HG02571 (cell line): ENCODE measurements at regions not wholly inside any gene's neighbourhood (a gene's known extent, or its start where the extent isn't known, plus 50 kb on each side); places are given as distances from the start of the nearest gene placed in this dataset.
"Not testable (repeated sequence)": the region's sequence is repeated elsewhere in the genome, so short reads cannot be mapped to it uniquely, and the experiment has no call there.

Source experiments
- ATAC-seq: cut with Tn5 transposase; IDR thresholded peaks from one replicate; pipeline ENCODE4 v1.9.1; 2021; ENCODE audit warnings: mild to moderate bottlenecking, moderate library complexity; ENCODE audit not compliant: unreplicated experiment

- no peak for ATAC-seq
Measured at GRCh38 chrX:96502507-96502906, 182.1 kb upstream of the DIAPH2 start.

- ATAC-seq = not testable (repeated sequence)
Measured at GRCh38 chrX:96529386-96529785, 155.3 kb upstream of the DIAPH2 start.

- ATAC-seq = no peak
Measured at GRCh38 chrX:96538104-96538725, 146.4 kb upstream of the DIAPH2 start.

- no peak for ATAC-seq
Measured at GRCh38 chrX:96540111-96540631, 144.5 kb upstream of the DIAPH2 start.

- not testable (repeated sequence) for ATAC-seq
Measured at GRCh38 chrX:96546281-96546680, 138.4 kb upstream of the DIAPH2 start.

GRCh38 chrX:96551322-96551872 is 133.2 kb upstream of the DIAPH2 start:
- ATAC-seq = no peak

GRCh38 chrX:96556886-96557285 is 127.8 kb upstream of the DIAPH2 start:
- ATAC-seq = no peak

GRCh38 chrX:96561129-96561528 is 123.5 kb upstream of the DIAPH2 start:
- not testable (repeated sequence) for ATAC-seq

GRCh38 chrX:96563646-96564045 is 121.0 kb upstream of the DIAPH2 start:
- ATAC-seq = no peak

- ATAC-seq = no peak
Measured at GRCh38 chrX:96564595-96564994, 120.0 kb upstream of the DIAPH2 start.

- no peak for ATAC-seq
Measured at GRCh38 chrX:96566878-96567277, 117.8 kb upstream of the DIAPH2 start.

- ATAC-seq = no peak
Measured at GRCh38 chrX:96568071-96568470, 116.6 kb upstream of the DIAPH2 start.

- no peak for ATAC-seq
Measured at GRCh38 chrX:96569034-96569433, 115.6 kb upstream of the DIAPH2 start.

- no peak for ATAC-seq
Measured at GRCh38 chrX:96575011-96575410, 109.6 kb upstream of the DIAPH2 start.

GRCh38 chrX:96576368-96576767 is 108.3 kb upstream of the DIAPH2 start:
- ATAC-seq = no peak

GRCh38 chrX:96578781-96579180 is 105.9 kb upstream of the DIAPH2 start:
- ATAC-seq = no peak

- ATAC-seq = no peak
Measured at GRCh38 chrX:96579252-96579651, 105.4 kb upstream of the DIAPH2 start.

GRCh38 chrX:96590403-96590802 is 94.2 kb upstream of the DIAPH2 start:
- no peak for ATAC-seq

- ATAC-seq = no peak
Measured at GRCh38 chrX:96591421-96591820, 93.2 kb upstream of the DIAPH2 start.

- ATAC-seq = not testable (repeated sequence)
Measured at GRCh38 chrX:96597847-96598246, 86.8 kb upstream of the DIAPH2 start.

- ATAC-seq = no peak
Measured at GRCh38 chrX:96611619-96612362, 72.9 kb upstream of the DIAPH2 start.

GRCh38 chrX:96615448-96615847 is 69.2 kb upstream of the DIAPH2 start:
- no peak for ATAC-seq
